BE2C (cell line): ENCODE measurements at regions not wholly inside any gene's neighbourhood (a gene's known extent, or its start where the extent isn't known, plus 50 kb on each side); places are given as distances from the start of the nearest gene placed in this dataset.

Source experiments
- DNase-seq: peaks from one replicate; pipeline ENCODE4 v3.0.0-alpha.2; 2020
- H3K27me3 ChIP-seq: fragments of 250-450 bp; sonication (Bioruptor Pico); 2 replicates; pipeline ENCODE4 v1.5.1; 2020; ENCODE audit warnings: mild to moderate bottlenecking
- H3K36me3 ChIP-seq: fragments of 250-450 bp; sonication (Bioruptor Pico); 2 replicates; pipeline ENCODE4 v1.5.1; 2020; ENCODE audit warnings: mild to moderate bottlenecking
- H3K4me1 ChIP-seq: fragments of 250-450 bp; sonication (Bioruptor Pico); 2 replicates; pipeline ENCODE4 v1.5.1; 2020
- H3K4me3 ChIP-seq: 2 replicates; pipeline ENCODE4 v1.5.1; 2011; ENCODE audit warnings: low read depth, low read length
- H3K9me3 ChIP-seq: fragments of 250-450 bp; sonication (Bioruptor Pico); 2 replicates; pipeline ENCODE4 v1.5.1; 2020
- TF ChIP-seq, protein P1 (sequence below): IDR thresholded peaks from 2 replicates; pipeline ENCODE4 v1.5.1; 2012; ENCODE audit warnings: mild to moderate bottlenecking, low read depth, low read length

DNA sequence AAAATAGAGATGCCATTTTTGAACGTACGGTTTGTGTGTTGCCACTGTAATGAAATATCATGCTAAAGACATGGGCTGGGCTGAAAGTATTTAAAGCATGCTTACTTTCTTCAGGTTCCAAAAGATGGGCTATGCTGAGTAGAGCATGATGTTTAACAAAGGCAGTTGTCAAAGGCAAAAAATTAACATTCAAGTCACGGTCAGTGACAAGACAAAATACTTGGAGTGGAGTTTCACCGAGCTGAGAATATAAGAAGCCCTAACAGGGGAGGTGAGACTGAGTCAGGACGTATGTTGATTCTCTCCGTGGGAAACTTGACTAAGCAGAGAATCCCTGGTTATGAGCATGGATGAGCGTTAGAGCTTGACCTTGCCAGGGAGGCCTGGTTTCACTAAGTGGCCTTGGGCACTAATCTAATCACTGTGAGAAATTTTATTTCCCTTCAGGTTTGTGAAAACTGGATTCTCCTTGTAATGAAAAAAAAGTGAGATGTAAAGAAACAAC lies 218.2 kb upstream of the ADAMTS9 start:
- TF ChIP-seq, protein P1, sequence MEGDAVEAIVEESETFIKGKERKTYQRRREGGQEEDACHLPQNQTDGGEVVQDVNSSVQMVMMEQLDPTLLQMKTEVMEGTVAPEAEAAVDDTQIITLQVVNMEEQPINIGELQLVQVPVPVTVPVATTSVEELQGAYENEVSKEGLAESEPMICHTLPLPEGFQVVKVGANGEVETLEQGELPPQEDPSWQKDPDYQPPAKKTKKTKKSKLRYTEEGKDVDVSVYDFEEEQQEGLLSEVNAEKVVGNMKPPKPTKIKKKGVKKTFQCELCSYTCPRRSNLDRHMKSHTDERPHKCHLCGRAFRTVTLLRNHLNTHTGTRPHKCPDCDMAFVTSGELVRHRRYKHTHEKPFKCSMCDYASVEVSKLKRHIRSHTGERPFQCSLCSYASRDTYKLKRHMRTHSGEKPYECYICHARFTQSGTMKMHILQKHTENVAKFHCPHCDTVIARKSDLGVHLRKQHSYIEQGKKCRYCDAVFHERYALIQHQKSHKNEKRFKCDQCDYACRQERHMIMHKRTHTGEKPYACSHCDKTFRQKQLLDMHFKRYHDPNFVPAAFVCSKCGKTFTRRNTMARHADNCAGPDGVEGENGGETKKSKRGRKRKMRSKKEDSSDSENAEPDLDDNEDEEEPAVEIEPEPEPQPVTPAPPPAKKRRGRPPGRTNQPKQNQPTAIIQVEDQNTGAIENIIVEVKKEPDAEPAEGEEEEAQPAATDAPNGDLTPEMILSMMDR = no peak

DNA sequence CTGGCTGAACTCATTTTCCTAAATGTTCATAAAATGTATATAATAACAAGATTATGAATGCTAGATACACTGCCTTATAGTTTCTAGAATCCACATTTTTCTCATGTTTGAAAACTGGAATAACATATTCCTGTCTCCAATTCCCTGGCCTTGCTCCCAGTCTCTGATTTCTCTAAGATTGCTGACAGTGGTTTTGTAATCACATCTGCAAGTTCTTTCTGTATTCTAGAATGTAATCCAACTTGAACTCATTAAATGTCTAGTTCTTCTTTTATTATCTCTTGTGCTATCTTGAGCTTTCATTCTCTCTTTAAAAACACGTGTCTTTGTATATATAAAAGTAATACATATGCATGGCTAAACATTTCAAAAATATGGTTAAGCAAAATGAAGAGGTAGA lies 215.2 kb upstream of the ADAMTS9 start:
- Histone ChIP-seq H3K9me3 (no peaks in the 10 kb centered on the region), H3K36me3 (no peaks in the 10 kb centered on the region), H3K4me1 (peaks cover 15% of the 10 kb centered on the region), H3K4me3 (no peak overlapping the region), H3K27me3 (no peaks in the 10 kb centered on the region)
- TF ChIP-seq, protein P1 = no peak
- no peak for DNase-seq

More for the DNA sequence above, 218.2 kb upstream of the ADAMTS9 start:
- Histone ChIP-seq H3K36me3 (no peaks in the 10 kb centered on the region), H3K9me3 (no peaks in the 10 kb centered on the region), H3K4me3 (no peak overlapping the region), H3K4me1 (peaks cover 15% of the 10 kb centered on the region), H3K27me3 (no peaks in the 10 kb centered on the region)
- DNase-seq = peak; percentile 34

GRCh38 chr3:64901986-64902516 lies 214.3 kb upstream of the ADAMTS9 start:
- H3K4me1 ChIP-seq = peaks cover 15% of the 10 kb centered on the region
- no peaks in the 10 kb centered on the region for H3K27me3 ChIP-seq
- H3K4me3 ChIP-seq = no peak overlapping the region
- H3K9me3 ChIP-seq = no peaks in the 10 kb centered on the region
- no peaks in the 10 kb centered on the region for H3K36me3 ChIP-seq
- no peak for DNase-seq
- TF ChIP-seq, protein P1 = no peak

DNA sequence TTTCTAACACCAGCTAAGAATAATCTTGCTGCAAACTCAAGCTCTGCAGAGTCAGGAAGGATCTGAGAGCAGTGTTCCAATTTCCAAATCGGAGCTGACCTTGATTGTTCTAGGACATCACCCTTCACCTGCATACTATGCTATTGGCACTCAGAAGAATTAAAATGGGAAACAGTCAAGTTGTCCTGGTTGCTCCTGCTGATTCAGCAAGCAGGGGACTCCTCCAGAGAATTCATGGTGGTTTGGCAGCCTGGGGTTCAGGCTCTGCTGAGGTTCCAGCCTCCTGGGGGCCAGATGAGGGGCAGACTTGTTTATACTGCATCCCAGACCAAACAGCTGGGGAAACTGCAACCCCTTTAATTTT lies 213.7 kb upstream of the ADAMTS9 start:
- H3K36me3 ChIP-seq = no peaks in the 10 kb centered on the region

DNA sequence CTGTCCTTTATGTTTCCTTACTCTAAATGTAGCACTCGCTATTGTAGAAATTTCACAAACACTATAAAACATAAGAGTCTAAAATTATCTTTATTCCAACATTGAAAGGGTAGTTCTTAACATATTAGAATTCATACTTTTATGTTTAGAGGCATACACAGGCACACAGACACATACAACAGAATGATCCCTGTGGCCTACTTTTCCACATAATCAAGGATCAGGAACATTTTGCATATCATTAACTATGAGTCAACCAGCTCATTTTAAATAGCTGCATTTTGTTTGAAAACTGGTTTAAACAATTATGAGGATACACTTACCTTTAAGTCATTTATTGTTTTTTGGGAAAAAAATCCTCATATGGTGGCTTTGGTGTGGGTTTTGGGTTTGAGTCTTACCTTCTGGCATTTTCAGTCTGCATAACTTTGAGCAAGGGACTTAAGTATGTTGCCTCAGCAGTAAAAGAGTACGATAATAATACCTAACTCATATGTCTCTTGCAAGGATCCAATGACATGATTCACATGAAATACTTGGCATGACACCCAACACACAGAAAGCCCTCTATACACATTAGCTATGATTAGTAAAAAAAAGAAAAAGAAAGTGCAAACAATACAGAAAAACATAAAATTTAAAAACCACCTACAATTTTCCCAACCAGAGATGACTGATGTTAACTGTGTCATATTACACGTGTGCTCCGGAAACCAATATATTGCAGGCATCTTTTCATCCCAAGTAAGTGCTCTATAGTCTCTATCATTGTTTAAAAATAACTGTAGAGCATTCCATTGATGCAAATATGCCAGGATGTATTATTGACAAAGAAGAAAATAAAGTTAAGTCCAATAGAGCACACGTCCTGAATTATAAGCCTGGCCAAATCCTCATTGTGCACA lies 213.1 kb upstream of the ADAMTS9 start:
- TF ChIP-seq, protein P1 = no peak
- no peak for DNase-seq
- Histone ChIP-seq H3K36me3 (no peaks in the 10 kb centered on the region), H3K27me3 (no peaks in the 10 kb centered on the region), H3K4me3 (no peak overlapping the region), H3K4me1 (peaks cover 7% of the 10 kb centered on the region), H3K9me3 (no peaks in the 10 kb centered on the region)

More for the DNA sequence above, 213.7 kb upstream of the ADAMTS9 start:
- no peak overlapping the region for H3K4me3 ChIP-seq
- no peak for DNase-seq
- no peaks in the 10 kb centered on the region for H3K9me3 ChIP-seq
- H3K27me3 ChIP-seq = no peaks in the 10 kb centered on the region
- TF ChIP-seq, protein P1 = no peak
- peaks cover 13% of the 10 kb centered on the region for H3K4me1 ChIP-seq

DNA sequence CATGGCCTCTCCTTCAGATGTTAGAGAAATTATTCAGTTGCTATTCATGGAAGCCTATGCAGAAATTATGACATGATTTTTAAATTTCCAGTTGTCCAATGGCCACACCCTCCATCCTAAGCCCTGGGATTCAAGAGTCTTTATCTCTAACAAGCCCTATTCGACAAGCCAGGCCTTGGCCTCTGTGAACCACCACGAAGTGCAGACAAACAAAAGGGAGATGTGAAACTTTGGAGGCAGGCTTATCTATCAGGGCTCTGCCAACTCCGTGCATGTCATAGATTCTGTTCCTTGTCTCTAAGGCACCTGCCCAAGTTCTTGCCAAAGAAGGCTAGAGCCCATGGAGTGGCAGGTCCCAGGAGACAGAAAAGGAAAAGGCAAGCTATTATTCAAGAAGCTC lies 212.4 kb upstream of the ADAMTS9 start:
- H3K4me1 ChIP-seq = no peaks in the 10 kb centered on the region; the same call in 1 of the 2 replicates
- H3K36me3 ChIP-seq = no peaks in the 10 kb centered on the region
- TF ChIP-seq, protein P1 = no peak
- DNase-seq = no peak
- no peaks in the 10 kb centered on the region for H3K27me3 ChIP-seq
- no peaks in the 10 kb centered on the region for H3K9me3 ChIP-seq
- H3K4me3 ChIP-seq = no peak overlapping the region
